ENCODE measurements at regions not wholly inside any gene's neighbourhood (a gene's known extent, or its start where the extent isn't known, plus 50 kb on each side); places are given as distances from the start of the nearest gene placed in this dataset.
A peak's percentile ranks its signal among the peaks of the same experiment; 100 is the strongest.
"Not testable (repeated sequence)": the region's sequence is repeated elsewhere in the genome, so short reads cannot be mapped to it uniquely, and the experiment has no call there.

DNA sequence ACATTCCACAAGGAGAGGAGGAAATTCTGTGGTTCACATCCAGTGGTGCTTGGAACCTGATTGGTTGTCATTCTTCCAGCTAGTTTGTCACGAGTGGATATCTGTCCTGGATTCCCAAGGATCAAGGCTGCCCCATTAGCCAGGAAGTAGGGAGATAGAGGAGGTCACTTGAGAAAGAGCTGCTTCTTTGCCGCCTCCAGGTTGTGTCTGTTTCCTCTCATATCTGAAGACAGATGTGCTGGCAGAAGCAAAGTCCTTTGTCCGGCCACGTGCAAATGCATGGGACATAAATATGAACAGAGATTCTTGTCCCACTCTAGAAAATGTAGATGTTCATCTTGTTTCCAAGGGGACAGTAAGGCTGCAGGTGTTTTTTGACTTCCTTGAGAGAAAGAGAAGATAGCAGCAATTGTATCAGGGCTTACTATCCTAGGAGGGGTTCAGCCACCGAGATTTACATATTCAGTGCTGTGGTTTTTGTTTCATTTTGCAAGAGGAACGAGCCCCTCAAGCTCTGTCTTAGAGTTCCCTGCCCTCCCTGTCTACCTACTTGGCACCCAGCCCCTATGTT, 174.4 kb downstream of the RPIA start:
- DNase-seq, result no peak

DNA sequence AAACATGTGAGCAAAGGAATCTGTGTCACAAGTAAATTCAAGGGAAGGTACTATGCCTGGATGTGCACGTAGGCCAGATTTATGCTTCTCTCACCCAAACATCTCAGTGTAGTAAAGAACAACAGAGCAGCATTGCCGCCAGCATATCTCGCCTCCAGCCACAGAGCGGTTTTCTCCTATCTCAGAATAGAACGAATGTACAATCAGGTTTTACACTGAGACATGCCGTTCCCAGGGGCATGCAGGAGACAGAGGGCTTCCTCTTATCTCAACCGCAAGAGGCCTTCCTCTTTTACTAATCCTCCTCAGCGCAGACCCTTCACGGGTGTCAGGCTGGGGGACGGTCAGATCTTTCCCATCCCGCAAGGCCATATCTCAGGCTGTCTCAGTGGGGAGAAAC, 175.3 kb downstream of the RPIA start:
- no peak for DNase-seq

DNA sequence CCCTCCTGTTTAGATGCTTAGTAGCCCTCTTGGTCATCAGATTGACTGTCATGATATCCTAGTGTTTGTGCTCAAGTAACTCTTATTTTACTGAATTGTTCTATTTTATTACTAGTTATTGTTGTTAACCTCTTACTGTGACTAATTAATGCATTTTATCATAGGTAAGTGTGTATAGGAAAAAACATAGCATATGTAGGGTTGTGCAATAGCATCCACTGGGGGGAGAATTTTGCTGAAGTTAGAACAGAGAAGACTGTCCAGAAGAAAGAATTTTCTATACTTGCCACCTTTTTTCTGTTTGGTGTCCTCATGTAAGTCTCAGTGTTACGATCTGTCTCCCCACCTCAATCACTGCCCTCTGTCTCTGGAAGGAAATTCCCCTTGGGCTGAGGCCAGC, 177.4 kb downstream of the RPIA start:
- no peak for DNase-seq

DNA sequence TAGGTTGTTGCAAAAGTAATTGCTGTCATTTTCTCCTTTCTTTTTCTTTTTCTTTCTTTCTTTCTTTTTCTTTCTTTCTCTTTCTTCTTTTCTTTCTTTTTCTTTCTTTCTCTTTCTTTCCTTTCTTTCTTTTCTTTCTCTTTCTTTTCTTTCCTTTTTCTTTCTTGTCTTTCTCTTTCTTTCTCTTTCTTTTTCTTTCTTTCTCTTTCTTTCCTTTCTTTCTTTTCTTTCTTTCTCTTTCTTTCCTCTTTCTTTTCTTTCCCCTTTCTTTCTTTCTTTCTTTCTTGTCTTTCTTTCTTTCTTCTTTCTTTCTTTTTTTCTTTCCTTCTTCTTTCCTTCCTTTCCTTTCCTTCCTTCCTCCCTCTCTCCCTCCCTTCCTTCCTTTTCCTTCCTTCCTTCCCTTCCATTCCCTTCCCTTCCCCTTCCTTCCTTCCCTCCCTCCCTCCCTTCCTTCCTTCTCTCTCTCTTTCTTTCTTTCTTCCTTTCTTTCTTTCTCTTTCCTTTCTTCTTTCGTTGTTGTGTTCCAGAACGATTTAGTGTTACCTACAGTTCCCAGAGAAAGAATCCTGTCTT, 178.9 kb downstream of the RPIA start:
- DNase-seq, result no peak

DNA sequence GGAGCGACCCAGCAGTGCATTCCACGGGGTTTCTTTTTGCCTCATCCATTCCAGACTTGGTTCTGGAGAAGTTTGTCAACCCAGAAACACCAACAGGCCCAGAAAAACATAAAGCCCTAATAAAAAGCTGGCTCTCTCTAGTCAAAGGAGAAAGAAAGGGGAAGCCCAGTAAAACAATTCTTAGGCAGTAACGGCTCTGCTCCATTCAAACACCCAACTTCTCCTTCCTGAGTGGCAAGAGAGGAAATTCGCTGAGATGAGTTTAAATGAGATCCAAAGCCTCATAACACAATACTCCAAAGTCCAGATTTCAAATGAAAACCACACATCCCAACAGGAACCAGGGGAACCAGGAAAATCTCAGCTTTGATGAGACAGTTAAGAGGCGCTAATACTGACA, 179.9 kb downstream of the RPIA start:
- no peak for DNase-seq

DNA sequence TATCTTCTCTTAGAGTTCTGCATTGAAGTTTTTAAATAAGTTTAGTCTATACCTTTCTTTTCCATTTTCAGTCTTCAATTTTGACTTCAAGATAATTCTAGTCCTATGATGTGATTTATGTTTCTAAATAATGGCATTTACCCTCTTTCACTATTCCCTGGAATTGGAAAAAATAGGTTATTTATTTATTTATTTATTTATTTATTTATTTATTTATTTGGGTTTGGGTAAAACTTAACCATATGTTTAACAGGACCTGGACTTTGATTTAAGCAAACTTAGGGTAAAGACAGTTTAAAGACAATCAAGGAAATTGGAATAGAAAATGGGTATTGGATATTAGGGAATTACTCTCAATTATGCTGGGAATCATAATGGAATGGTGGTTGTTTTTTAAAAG, 182.1 kb downstream of the RPIA start:
- DNase-seq, result no peak

DNA sequence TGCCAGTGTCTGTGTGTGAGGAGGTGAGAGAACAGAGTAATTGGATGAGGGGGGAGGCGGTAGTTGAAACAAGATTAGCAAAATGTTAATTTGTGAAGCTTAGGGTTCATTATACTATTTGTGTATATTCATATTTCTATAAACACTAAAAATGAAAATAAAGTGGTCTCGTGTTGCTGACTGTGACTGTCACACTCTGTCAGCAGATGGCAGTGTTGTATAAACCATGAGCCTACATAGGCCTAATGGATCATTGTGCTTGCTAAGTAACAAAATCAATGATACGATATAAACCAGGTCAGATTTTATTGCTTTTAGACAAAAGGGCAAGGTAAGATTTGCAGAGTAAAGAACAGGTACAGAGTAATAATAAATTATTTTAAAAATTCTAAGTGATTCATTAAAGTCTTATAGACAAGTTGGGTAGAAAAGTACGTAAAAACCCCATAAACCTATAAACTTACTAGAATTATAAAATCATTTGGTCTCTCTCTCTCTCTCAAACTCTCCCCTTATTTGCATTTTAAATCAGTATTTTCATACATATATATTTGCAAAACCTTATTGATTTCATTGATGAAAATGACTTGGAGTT, 182.7 kb downstream of the RPIA start:
- peak; percentile 22 for DNase-seq

DNA sequence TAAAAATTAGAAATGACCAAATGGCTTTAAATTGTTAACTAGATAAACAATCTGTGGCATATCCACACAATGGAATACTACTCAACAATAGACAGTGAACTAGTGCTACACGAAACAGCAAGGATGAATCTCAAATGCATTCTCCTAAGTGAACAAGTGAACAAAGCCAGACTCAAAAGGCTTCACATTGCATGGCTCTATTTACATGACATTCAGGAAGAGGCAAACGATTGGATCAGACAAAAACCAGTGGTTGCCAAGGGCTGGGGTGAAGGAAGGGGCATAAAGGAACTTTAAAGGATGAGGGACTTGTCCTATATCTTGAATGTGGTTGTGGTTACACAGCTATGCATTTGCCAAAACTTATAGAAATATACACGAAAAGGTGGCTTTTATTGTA, 184.3 kb downstream of the RPIA start:
- no peak for DNase-seq

DNA sequence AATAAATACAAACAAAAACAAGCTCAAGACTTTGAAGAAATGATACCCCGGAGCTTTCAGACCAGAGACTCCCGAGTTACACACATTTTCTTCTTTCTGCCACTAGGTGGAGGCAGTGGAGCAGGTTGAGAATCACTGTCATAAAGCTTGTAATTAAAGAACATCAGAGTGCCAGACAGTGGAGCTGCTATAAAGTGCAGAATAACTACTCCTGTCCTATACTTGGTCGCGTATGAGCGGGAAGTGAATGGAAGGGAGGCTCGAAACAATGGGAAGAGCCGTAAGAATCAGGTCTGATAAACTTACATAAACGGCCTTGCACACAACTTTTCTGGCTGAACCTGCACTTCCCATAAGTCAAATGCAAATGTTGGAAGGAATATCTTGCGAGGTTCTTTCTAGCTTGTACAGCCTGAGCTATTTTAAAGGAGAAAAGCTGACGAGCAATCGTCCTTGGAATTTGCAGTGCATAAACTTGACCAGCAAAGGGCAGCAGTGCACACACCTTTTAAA, 189.0 kb downstream of the RPIA start:
- DNase-seq, result peak; percentile 4

DNA sequence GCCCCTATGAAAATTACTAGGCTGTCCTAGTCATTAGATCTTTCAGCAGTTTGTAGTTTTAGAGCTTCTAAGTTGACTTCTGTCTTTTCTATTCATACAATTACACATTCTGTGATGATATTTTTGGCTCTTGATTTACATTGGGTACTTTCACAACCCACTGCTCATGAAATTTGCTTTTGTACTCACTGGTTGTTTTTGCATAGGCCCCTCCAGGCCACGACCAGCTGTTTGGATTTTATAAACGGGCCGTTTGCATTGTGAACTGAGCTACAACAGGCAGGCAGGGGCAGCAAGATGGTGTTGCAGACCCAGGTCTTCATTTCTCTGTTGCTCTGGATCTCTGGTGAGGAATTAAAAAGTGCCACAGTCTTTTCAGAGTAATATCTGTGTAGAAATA, 193.8 kb downstream of the RPIA start:
- DNase-seq, result no peak

DNA sequence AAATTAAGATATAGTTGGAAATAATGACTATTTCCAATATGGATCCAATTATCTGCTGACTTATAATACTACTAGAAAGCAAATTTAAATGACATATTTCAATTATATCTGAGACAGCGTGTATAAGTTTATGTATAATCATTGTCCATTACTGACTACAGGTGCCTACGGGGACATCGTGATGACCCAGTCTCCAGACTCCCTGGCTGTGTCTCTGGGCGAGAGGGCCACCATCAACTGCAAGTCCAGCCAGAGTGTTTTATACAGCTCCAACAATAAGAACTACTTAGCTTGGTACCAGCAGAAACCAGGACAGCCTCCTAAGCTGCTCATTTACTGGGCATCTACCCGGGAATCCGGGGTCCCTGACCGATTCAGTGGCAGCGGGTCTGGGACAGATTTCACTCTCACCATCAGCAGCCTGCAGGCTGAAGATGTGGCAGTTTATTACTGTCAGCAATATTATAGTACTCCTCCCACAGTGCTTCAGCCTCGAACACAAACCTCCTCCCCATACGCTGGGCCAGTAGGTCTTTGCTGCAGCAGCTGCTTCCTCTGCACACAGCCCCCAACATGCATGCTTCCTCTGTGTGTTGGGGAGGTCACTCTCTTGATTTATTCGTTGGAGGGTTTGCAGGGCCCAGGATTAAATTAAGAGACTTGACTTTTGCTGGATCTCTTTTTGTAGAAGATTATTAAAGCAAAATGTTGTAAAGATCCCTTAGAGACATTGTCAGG, 194.4 kb downstream of the RPIA start:
- DNase-seq, result no peak

DNA sequence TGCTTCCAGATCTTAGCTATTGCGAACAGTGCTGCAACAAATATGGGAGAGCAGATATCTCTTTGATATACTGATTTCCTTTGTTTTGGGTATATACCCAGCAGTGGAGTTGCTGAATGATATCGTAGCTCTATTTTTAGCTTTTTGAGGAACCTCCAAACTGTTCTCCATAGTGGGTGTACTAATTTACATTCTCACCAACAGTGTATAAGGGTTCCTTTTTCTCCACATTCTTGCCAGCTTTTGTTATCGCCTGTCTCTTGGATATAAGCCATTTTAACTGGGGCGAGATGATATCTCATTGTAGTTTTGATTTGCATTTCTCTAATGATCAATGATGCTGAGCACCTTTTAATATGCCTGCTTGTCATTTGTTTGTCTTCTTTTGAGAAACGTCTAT, 196.0 kb downstream of the RPIA start:
- not testable (repeated sequence) for DNase-seq

DNA sequence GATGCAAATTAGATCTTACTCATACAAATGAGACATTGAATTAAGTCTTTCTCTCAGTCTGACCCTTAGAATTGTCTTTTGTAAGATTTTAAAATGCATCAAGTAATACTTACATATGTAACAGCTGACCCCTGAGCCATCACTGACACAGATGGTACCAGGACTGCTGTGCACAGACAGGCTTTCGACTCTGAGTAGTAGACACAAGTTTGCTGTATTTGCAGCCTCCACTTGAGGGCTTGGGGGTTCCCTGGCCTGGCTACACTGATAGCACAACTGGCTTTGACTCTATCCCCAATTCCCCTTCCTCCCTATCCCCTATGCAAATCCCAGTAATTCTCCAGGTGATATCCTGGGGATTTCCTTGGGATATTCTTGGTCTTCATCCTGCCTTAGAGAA, 200.7 kb downstream of the RPIA start:
- DNase-seq, result no peak

DNA sequence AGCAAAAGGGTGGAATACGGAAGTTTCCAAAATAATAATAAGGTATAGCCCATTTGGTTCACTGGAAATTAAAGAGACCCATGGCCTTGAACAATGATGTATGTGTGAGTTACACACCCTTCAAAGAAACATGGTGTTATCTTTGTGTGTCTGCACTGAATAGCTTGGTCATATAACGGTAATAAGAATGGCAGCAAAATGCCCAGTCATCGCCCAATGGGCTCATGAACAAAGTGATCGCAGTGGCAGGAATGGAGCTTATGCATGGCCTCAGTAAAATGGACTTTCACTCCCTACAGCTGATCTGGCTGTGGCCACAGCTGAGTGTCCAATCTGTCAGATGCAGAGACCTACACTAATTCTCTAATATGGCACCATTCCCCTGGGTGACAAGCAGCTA, 201.3 kb downstream of the RPIA start:
- no peak for DNase-seq

DNA sequence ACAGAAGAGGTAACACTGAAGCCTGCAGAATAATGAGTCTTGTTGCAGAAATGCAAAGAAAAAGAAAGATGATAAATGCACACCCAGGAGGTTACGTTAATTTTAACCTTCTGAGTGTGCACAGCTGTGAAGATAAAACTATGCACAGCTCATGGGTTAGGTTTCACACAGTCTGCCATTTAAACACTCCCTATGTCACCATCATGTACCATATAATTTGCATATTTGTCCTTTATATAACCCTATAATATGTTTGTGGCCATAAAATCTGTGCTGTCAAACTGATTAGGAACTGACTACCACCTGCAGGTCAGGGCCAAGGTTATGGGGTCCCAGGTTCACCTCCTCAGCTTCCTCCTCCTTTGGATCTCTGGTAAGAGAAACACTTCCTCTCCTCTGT, 205.5 kb downstream of the RPIA start:
- DNase-seq, result no peak

DNA sequence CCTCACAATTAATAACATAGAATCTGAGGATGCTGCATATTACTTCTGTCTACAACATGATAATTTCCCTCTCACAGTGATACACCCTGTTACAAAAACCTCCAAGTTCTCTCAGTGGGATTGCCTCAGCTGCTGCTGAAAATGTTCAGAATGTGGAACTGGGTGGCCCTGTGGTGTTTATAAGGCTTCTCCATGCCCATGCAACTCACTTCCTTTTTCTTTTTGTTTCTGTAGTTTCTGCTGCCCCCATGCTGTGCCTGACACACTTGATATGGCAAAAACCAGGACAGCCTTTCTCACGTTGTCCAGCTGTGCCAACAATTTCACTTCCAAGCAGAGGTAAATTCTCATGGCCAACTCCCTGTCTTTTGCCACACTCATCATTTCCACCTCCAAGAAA, 206.2 kb downstream of the RPIA start:
- no peak for DNase-seq

DNA sequence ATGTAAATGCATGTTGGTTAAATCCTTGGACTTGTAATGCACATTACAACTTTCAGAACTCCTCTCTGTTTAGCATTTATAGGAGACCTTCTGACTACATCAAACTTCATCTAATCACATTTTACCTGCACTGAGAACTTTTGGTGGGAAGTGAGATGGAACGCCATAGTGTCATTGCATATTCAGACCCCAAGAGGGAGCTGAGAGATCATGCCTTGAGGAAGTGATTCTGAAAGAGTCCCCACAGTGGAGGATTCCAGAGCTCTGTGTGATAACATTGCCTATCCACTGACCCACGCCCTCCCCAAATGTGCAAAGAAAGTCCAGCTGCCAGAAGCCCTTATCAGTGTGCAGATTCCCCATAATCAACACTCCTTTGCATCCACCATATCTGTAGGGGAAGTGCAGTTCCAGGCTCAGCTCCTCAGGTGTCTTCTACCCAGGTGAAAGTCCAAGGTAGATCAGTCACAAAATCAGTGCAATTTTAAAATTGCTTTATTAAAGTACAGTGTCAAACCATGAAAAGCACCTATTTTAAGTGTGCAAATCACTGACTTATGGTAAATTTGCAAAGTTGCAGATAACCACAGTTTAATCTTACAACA, 212.4 kb downstream of the RPIA start:
- DNase-seq, result no peak

DNA sequence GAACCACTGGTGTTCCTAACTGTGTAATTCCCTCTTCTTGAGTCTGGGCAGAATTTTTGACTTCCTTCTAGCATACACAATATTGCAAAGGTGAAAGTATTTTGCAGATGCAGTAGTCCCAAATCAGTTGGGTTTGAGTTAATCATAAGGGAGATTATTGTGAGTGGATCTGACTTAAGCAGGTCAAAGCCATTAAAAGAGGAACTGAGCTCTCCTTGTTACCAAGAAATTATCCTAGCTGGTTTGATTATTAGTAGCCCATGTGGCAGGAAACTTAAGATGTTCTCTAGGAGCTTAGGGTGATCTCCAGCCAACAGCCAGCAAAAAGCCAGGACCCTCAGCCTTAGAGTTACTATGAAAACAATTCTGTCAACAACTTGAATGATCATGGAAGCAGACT, 221.8 kb downstream of the RPIA start:
- DNase-seq, result no peak

DNA sequence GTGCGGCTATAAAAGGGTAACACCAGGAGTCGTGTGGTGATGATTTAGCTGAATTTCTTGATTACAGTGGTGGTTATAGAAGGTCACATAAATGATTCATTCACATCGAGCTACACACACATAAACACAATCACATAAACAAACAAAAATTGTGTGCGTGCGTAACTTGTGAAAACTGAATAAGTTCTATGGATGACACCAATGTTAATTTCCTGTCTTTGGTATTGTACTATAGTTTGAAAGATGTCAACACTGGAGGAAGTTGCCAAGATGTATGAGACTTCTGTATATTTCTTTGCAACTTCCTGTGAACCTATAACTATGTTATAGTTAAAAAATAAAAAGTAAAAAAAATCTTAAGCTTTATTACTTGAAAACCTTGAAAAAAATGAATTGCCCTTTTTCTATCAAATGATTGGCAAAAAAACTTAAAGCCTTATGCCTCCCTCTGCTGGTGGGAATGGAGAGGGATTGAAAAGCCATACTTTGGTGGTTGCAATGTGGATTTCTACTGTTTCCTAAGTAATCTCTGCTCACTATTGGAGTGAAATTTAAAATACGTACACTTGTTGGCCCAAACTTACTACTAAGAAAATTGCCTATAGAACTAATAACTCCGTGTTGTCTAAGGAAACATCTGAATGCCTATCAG, 227.7 kb downstream of the RPIA start:
- no peak for DNase-seq

DNA sequence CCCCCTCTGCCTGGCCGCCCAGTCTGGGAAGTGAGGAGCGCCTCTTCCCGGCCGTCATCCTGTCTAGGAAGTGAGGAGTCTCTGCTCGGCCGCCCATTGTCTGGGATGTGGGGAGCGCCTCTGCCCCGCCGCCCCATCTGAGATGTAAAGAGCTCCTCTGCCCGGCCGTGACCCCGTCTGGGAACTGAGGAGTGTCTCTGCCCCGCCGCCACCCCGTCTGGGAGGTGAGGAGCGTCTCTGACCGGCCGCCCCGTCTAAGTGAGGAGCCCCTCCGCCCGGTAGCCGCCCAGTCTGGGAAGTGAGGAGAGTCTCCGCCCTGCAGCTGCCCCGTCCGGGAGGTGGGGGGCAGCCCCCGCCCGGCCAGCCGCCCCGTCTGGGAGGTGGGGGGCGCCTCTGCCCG, 228.9 kb downstream of the RPIA start:
- not testable (repeated sequence) for DNase-seq

DNA sequence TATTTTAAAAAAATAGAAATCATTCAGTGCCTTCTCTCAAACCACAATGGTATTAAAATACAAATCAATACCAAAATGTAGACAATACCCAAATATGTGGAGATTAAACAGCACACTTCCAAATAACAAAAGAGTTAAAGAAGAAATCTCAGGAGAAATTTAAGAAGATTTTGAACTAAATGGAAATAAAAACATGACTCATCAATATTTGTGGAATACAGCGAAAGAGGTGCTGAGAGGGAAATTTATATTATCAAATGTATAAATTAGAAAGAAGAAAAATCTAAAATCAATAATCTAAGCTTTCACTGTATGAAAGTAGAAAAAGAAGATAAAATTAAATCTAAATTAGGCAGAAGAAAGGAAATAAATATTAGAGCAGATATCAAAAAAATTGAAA, 233.1 kb downstream of the RPIA start:
- no peak for DNase-seq

DNA sequence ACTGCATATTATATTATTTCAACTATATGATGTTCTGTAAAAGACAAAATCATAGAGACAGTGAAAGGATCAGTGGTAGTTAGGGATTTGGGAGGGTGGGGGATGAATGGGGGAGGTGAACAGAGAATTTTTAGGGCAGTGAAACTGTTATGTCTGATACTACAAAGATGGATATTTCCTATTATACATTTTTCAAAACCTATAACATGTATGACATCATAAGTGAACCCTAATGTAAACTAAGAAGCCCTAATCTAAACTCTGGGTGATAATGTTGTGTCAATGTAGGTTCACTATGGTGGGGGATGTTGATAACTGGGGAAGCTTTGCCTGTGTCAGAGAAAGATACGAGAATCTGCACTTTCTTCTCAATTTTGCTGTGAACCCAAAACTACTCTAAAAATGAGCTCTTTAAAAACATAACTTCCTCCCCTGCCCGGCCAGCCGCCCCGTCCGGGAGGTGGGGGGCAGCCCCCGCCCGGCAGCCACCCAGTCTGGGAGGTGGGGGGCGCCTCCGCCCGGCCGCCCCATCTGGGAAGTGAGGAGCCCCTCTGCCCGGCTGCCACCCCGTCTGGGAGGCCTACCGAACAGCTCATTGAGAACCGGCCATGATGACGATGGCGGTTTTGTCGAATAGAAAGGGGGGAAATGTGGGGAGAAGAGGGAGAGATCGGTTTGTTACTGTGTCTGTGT, 234.4 kb downstream of the RPIA start:
- no peak for DNase-seq

DNA sequence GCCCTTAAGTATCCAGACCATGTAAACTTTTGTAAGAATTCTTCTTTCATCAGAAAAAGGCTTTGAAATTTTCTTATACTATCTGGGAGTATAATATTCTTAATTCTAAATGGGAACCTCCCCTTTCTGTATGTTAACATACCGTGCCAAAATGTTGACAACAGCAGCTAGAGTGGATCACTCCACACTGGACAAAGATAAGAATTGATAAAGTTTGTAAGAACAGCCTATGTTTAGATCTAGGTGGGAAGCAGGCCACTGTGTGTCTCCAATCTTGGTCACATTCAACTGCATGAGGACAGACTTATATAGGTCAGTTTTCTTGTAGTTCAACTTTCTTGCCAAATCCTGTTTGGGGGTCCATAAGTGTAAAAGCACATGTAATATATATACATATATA, 235.7 kb downstream of the RPIA start:
- DNase-seq, result no peak

Measured in NCI-H1436 (cell line).